Retinal pigment epithelial cell (primary cell): ENCODE measurements at regions not wholly inside any gene's neighbourhood (a gene's known extent, or its start where the extent isn't known, plus 50 kb on each side); places are given as distances from the start of the nearest gene placed in this dataset.

Experiments used
- DNase-seq: peaks from one replicate; pipeline ENCODE4 v3.0.0-alpha.2; 2010; ENCODE audit warnings: low read depth
- H3K4me3 ChIP-seq: 2 replicates; pipeline ENCODE4 v1.5.1; 2011; ENCODE audit warnings: mild to moderate bottlenecking, low read length, control low read depth, moderate library complexity
- CTCF ChIP-seq: conservative IDR thresholded peaks from 2 replicates; pipeline ENCODE4 v1.5.1; 2011; ENCODE audit warnings: low read depth, low read length, control low read depth, inconsistent platforms

GRCh38 chr22:44422746-44423380 lies 75.2 kb downstream of the RTL6 start:
- TF ChIP-seq CTCF: no peak
- DNase-seq: no peak
- no peak overlapping the region for H3K4me3 ChIP-seq

GRCh38 chr22:44419429-44419828 lies 78.6 kb downstream of the RTL6 start:
- no peak for TF ChIP-seq CTCF
- DNase-seq: no peak
- H3K4me3 ChIP-seq: no peak overlapping the region

GRCh38 chr22:44413211-44413610 lies 84.8 kb downstream of the RTL6 start:
- no peak overlapping the region for H3K4me3 ChIP-seq
- no peak for TF ChIP-seq CTCF
- DNase-seq: no peak

GRCh38 chr22:44412136-44412731 lies 85.8 kb downstream of the RTL6 start:
- no peak overlapping the region for H3K4me3 ChIP-seq
- DNase-seq: no peak
- no peak for TF ChIP-seq CTCF

GRCh38 chr22:44411226-44412135 lies 86.6 kb downstream of the RTL6 start:
- no peak overlapping the region for H3K4me3 ChIP-seq
- TF ChIP-seq CTCF: no peak
- DNase-seq: no peak

- no peak overlapping the region for H3K4me3 ChIP-seq
- DNase-seq: no peak
- TF ChIP-seq CTCF: no peak
Observed at GRCh38 chr22:44410451-44410991, 87.5 kb downstream of the RTL6 start.

GRCh38 chr22:44409974-44410316 lies 88.1 kb downstream of the RTL6 start:
- H3K4me3 ChIP-seq: no peak overlapping the region
- no peak for DNase-seq
- no peak for TF ChIP-seq CTCF
